ENCODE measurements at regions not wholly inside any gene's neighbourhood (a gene's known extent, or its start where the extent isn't known, plus 50 kb on each side); places are given as distances from the start of the nearest gene placed in this dataset.

DNA sequence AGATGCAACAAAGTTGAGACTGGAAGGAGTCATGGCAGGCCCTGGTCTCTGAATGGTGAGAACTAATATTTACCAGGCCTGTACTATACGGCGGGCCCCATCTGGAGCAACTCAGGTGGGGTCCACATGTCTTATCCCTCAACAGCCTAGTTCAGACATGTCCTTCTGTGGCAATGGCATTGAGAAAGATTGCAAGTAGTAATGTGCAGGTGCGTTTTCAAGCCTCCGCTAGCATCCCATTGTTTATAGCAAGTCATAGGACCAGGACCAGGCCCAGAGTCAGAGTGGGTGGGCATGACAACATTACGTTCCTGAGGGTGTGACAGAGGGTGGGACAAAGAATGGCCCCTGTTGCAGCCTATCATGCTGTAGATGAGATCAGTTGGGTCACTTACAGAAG, 541.1 kb downstream of the EFNB2 start:
- no peaks in the 10 kb centered on the region for H3K9me3 Mint-ChIP-seq
- H3K27ac Mint-ChIP-seq, result no peak overlapping the region
- no peak for DNase-seq (ENCODE audit: low spot score)
- Histone ChIP-seq H2AFZ (no peak overlapping the region), H3K4me2 (no peak overlapping the region), H3K4me1 (ENCODE audit: insufficient read depth) (no peaks in the 10 kb centered on the region), H4K20me1 (replicated peaks; ENCODE audit: insufficient read depth) (no peaks in the 10 kb centered on the region), H3K27me3 (ENCODE audit: insufficient read depth) (no peaks in the 10 kb centered on the region), H3K27ac (ENCODE audit: low read depth) (no peak overlapping the region), H3K4me3 (no peak overlapping the region), H3K79me2 (replicated peaks; ENCODE audit: insufficient read depth) (no peaks in the 10 kb centered on the region), H3K36me3 (ENCODE audit: insufficient read depth) (no peaks in the 10 kb centered on the region), H3K9me2 (ENCODE audit: insufficient read depth) (no peaks in the 10 kb centered on the region), H3F3A (replicated peaks; ENCODE audit: low read depth) (no peaks in the 10 kb centered on the region)
- H3K36me3 Mint-ChIP-seq (ENCODE audit: low read depth), result no peaks in the 10 kb centered on the region
- TF ChIP-seq, protein P1, sequence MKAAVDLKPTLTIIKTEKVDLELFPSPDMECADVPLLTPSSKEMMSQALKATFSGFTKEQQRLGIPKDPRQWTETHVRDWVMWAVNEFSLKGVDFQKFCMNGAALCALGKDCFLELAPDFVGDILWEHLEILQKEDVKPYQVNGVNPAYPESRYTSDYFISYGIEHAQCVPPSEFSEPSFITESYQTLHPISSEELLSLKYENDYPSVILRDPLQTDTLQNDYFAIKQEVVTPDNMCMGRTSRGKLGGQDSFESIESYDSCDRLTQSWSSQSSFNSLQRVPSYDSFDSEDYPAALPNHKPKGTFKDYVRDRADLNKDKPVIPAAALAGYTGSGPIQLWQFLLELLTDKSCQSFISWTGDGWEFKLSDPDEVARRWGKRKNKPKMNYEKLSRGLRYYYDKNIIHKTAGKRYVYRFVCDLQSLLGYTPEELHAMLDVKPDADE (IDR thresholded peaks at IDR 0.05), result no peak
- TF ChIP-seq, protein P2, sequence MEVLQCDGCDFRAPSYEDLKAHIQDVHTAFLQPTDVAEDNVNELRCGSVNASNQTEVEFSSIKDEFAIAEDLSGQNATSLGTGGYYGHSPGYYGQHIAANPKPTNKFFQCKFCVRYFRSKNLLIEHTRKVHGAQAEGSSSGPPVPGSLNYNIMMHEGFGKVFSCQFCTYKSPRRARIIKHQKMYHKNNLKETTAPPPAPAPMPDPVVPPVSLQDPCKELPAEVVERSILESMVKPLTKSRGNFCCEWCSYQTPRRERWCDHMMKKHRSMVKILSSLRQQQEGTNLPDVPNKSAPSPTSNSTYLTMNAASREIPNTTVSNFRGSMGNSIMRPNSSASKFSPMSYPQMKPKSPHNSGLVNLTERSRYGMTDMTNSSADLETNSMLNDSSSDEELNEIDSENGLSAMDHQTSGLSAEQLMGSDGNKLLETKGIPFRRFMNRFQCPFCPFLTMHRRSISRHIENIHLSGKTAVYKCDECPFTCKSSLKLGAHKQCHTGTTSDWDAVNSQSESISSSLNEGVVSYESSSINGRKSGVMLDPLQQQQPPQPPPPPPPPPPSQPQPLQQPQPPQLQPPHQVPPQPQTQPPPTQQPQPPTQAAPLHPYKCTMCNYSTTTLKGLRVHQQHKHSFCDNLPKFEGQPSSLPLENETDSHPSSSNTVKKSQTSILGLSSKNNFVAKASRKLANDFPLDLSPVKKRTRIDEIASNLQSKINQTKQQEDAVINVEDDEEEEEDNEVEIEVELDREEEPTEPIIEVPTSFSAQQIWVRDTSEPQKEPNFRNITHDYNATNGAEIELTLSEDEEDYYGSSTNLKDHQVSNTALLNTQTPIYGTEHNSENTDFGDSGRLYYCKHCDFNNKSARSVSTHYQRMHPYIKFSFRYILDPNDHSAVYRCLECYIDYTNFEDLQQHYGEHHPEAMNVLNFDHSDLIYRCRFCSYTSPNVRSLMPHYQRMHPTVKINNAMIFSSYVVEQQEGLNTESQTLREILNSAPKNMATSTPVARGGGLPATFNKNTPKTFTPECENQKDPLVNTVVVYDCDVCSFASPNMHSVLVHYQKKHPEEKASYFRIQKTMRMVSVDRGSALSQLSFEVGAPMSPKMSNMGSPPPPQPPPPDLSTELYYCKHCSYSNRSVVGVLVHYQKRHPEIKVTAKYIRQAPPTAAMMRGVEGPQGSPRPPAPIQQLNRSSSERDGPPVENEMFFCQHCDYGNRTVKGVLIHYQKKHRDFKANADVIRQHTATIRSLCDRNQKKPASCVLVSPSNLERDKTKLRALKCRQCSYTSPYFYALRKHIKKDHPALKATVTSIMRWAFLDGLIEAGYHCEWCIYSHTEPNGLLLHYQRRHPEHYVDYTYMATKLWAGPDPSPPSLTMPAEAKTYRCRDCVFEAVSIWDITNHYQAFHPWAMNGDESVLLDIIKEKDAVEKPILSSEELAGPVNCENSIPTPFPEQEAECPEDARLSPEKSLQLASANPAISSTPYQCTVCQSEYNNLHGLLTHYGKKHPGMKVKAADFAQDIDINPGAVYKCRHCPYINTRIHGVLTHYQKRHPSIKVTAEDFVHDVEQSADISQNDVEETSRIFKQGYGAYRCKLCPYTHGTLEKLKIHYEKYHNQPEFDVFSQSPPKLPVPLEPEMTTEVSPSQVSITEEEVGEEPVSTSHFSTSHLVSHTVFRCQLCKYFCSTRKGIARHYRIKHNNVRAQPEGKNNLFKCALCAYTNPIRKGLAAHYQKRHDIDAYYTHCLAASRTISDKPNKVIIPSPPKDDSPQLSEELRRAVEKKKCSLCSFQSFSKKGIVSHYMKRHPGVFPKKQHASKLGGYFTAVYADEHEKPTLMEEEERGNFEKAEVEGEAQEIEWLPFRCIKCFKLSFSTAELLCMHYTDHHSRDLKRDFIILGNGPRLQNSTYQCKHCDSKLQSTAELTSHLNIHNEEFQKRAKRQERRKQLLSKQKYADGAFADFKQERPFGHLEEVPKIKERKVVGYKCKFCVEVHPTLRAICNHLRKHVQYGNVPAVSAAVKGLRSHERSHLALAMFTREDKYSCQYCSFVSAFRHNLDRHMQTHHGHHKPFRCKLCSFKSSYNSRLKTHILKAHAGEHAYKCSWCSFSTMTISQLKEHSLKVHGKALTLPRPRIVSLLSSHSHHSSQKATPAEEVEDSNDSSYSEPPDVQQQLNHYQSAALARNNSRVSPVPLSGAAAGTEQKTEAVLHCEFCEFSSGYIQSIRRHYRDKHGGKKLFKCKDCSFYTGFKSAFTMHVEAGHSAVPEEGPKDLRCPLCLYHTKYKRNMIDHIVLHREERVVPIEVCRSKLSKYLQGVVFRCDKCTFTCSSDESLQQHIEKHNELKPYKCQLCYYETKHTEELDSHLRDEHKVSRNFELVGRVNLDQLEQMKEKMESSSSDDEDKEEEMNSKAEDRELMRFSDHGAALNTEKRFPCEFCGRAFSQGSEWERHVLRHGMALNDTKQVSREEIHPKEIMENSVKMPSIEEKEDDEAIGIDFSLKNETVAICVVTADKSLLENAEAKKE (CRISPR knock-in tag; IDR thresholded peaks at IDR 0.05), result no peak
- no peak for TF ChIP-seq EZH2phosphoT487 (IDR thresholded peaks at IDR 0.05; ENCODE audit: unreplicated experiment)
- TF ChIP-seq, protein P3, sequence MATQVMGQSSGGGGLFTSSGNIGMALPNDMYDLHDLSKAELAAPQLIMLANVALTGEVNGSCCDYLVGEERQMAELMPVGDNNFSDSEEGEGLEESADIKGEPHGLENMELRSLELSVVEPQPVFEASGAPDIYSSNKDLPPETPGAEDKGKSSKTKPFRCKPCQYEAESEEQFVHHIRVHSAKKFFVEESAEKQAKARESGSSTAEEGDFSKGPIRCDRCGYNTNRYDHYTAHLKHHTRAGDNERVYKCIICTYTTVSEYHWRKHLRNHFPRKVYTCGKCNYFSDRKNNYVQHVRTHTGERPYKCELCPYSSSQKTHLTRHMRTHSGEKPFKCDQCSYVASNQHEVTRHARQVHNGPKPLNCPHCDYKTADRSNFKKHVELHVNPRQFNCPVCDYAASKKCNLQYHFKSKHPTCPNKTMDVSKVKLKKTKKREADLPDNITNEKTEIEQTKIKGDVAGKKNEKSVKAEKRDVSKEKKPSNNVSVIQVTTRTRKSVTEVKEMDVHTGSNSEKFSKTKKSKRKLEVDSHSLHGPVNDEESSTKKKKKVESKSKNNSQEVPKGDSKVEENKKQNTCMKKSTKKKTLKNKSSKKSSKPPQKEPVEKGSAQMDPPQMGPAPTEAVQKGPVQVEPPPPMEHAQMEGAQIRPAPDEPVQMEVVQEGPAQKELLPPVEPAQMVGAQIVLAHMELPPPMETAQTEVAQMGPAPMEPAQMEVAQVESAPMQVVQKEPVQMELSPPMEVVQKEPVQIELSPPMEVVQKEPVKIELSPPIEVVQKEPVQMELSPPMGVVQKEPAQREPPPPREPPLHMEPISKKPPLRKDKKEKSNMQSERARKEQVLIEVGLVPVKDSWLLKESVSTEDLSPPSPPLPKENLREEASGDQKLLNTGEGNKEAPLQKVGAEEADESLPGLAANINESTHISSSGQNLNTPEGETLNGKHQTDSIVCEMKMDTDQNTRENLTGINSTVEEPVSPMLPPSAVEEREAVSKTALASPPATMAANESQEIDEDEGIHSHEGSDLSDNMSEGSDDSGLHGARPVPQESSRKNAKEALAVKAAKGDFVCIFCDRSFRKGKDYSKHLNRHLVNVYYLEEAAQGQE (IDR thresholded peaks at IDR 0.05; ENCODE audit: unreplicated experiment), result no peak
- TF ChIP-seq STAT1 (IDR thresholded peaks at IDR 0.05; ENCODE audit: unreplicated experiment), result no peak
- TF ChIP-seq, protein P4, sequence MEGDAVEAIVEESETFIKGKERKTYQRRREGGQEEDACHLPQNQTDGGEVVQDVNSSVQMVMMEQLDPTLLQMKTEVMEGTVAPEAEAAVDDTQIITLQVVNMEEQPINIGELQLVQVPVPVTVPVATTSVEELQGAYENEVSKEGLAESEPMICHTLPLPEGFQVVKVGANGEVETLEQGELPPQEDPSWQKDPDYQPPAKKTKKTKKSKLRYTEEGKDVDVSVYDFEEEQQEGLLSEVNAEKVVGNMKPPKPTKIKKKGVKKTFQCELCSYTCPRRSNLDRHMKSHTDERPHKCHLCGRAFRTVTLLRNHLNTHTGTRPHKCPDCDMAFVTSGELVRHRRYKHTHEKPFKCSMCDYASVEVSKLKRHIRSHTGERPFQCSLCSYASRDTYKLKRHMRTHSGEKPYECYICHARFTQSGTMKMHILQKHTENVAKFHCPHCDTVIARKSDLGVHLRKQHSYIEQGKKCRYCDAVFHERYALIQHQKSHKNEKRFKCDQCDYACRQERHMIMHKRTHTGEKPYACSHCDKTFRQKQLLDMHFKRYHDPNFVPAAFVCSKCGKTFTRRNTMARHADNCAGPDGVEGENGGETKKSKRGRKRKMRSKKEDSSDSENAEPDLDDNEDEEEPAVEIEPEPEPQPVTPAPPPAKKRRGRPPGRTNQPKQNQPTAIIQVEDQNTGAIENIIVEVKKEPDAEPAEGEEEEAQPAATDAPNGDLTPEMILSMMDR (conservative IDR thresholded peaks at IDR 0.05; ENCODE audit: low read depth in 2 of 2), result no peak
- TF ChIP-seq ZNF331 (CRISPR knock-in tag; IDR thresholded peaks at IDR 0.05; ENCODE audit: low read depth), result no peak
- no peak for TF ChIP-seq EZH2 (IDR thresholded peaks at IDR 0.05; ENCODE audit: low read depth, unreplicated experiment)
- no peak for TF ChIP-seq CREB1 (CRISPR knock-in tag; IDR thresholded peaks at IDR 0.05; ENCODE audit: low read depth)
- no peak for TF ChIP-seq POLR2AphosphoS5 (IDR thresholded peaks at IDR 0.05; ENCODE audit: low read depth)
- no peak for TF ChIP-seq ZNF114 (CRISPR knock-in tag; IDR thresholded peaks at IDR 0.05)
- TF ChIP-seq JUNB (IDR thresholded peaks at IDR 0.05; ENCODE audit: unreplicated experiment), result no peak
- TF ChIP-seq NANOG (IDR thresholded peaks at IDR 0.05; ENCODE audit: borderline replicate concordance), result no peak
- ATAC-seq, result no peak
- H3K4me1 Mint-ChIP-seq, result no peaks in the 10 kb centered on the region; the same call in 2 of the 3 replicates
- H3K27me3 Mint-ChIP-seq (ENCODE audit: insufficient read depth, low read depth, poor library complexity), result peaks cover 3% of the 10 kb centered on the region
- H3K4me3 Mint-ChIP-seq, result no peak overlapping the region

Measured in GM23338 (cell line).